ENCODE measurements at regions not wholly inside any gene's neighbourhood (a gene's known extent, or its start where the extent isn't known, plus 50 kb on each side); places are given as distances from the start of the nearest gene placed in this dataset.

DNA sequence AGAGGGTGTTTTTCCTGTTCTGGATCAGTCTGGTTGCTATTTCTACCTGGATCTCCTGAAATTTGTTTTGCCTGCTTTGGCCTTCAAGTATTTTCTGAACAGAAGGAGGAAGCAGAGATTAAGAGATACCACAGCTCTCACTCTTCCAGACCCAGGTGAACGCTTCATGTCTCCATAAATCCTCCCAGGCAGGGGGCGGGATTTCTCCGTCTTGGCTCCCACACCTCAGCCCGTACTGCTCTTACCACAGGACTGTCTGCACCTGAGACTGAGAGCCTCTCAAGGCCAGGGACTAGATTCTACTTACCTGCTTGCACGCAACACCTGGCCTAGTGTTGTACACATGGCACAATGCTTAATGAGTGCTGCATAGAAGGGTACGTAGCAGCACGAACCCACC lies 59.9 kb upstream of the LRPPRC start:
- no peak overlapping the region for H2BK20ac ChIP-seq (ENCODE audit: low read length)
- WGBS, 2 experiments (ENCODE audit: extremely low coverage in 1 of 2, insufficient coverage in 1 of 2, insufficient read length in 1 of 2, insufficient replicate concordance in 2 of 2, low coverage in 1 of 2, low lambda C conversion rate in 2 of 2, missing lambda C conversion rate in 1 of 2) = 88% methylated on average over 7 of the region's 7 CpGs; no CpG with 5 or more reads in 1 of the 2 experiments
- no peaks in the 10 kb centered on the region for H3K23me2 ChIP-seq (ENCODE audit: low read depth, low read length)
- no peak overlapping the region for H2AK5ac ChIP-seq (ENCODE audit: low read depth, low read length)
- no peak overlapping the region for H3K56ac ChIP-seq (replicated peaks; ENCODE audit: insufficient read length, low read depth, low read length)
- H2BK12ac ChIP-seq (ENCODE audit: low read depth, low read length) = 0 out of 2 replicates have a peak overlapping the region, but pooled peaks have one; percentile 30
- H2BK5ac ChIP-seq (ENCODE audit: low read depth, low read length) = peak overlapping the region; percentile 46; the same call in 1 of the 2 replicates
- FAIRE-seq (no peak), DNase-seq (ENCODE audit: low read depth in 1 of 2, low spot score in 2 of 2) (no peak)
- H2BK15ac ChIP-seq (ENCODE audit: low read length) = 0 out of 2 replicates have a peak overlapping the region, but pooled peaks have one; percentile 36
- no peaks in the 10 kb centered on the region; a peak in 3 of 7 replicates for H3K27me3 ChIP-seq (replicated peaks in 1 of 4; ENCODE audit: control insufficient read depth in 3 of 4, extremely low read depth in 1 of 4, insufficient read depth in 3 of 4, low read length in 3 of 4)
- H3K14ac ChIP-seq (ENCODE audit: insufficient read length) = no peak overlapping the region
- TF ChIP-seq SRF (IDR thresholded peaks at IDR 0.05; ENCODE audit: low read depth, low read length) = no peak
- TF ChIP-seq, protein P1, sequence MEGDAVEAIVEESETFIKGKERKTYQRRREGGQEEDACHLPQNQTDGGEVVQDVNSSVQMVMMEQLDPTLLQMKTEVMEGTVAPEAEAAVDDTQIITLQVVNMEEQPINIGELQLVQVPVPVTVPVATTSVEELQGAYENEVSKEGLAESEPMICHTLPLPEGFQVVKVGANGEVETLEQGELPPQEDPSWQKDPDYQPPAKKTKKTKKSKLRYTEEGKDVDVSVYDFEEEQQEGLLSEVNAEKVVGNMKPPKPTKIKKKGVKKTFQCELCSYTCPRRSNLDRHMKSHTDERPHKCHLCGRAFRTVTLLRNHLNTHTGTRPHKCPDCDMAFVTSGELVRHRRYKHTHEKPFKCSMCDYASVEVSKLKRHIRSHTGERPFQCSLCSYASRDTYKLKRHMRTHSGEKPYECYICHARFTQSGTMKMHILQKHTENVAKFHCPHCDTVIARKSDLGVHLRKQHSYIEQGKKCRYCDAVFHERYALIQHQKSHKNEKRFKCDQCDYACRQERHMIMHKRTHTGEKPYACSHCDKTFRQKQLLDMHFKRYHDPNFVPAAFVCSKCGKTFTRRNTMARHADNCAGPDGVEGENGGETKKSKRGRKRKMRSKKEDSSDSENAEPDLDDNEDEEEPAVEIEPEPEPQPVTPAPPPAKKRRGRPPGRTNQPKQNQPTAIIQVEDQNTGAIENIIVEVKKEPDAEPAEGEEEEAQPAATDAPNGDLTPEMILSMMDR (IDR thresholded peaks at IDR 0.05; ENCODE audit: control extremely low read depth in 1 of 3, insufficient read depth in 1 of 3, low read depth in 1 of 3, low read length in 3 of 3) = peak; percentile 10 to 29 (median 14); a peak in 2 of 4 replicates
- TF ChIP-seq RAD21 (IDR thresholded peaks at IDR 0.05 in 1 of 2, conservative IDR thresholded peaks at IDR 0.05 in 1 of 2; ENCODE audit: low read depth in 2 of 2, low read length in 2 of 2) = peak; percentile 27 to 46
- H3K36me3 ChIP-seq (ENCODE audit: control insufficient read depth in 2 of 4, insufficient read depth in 4 of 4, low read length in 3 of 4) = no peaks in the 10 kb centered on the region
- no peak overlapping the region for H4K8ac ChIP-seq (ENCODE audit: extremely low read depth, insufficient read depth, low read length)
- no peaks in the 10 kb centered on the region for H3K79me1 ChIP-seq (ENCODE audit: low read depth, low read length)
- H2AFZ ChIP-seq (ENCODE audit: low read length) = peak overlapping the region; percentile 83
- H3K9me3 ChIP-seq (ENCODE audit: insufficient read depth in 2 of 2, low read depth in 1 of 2, low read length in 1 of 2) = peaks cover 7 to 9% of the 10 kb centered on the region in 2 experiments; a peak in 2 of 4 replicates
- H3K4ac ChIP-seq (replicated peaks; ENCODE audit: insufficient read length, low read depth, low read length) = no peak overlapping the region
- no peaks in the 10 kb centered on the region for H3K79me2 ChIP-seq (ENCODE audit: control insufficient read depth in 1 of 2, insufficient read depth in 2 of 2, low read length in 2 of 2)
- no peak overlapping the region for H3K27ac ChIP-seq (ENCODE audit: low read depth, low read length)
- H4K20me1 ChIP-seq (replicated peaks in 1 of 2; ENCODE audit: control insufficient read depth in 1 of 2, insufficient read depth in 2 of 2, low read length in 2 of 2) = no peaks in the 10 kb centered on the region
- peaks cover 3 to 14% (median 8%) of the 10 kb centered on the region in 4 experiments; a peak in 5 of 7 replicates for H3K4me1 ChIP-seq (replicated peaks in 1 of 4; ENCODE audit: control insufficient read depth in 3 of 4, insufficient read depth in 4 of 4, low read length in 3 of 4)
- H4K91ac ChIP-seq (replicated peaks; ENCODE audit: insufficient read length, low read length) = no peak overlapping the region
- no peak overlapping the region for H2BK120ac ChIP-seq (replicated peaks; ENCODE audit: low read depth, low read length)
- no peak overlapping the region for H3K4me2 ChIP-seq (ENCODE audit: insufficient read depth in 1 of 2, low read depth in 2 of 2, low read length in 2 of 2)
- ChIA-PET POLR2A (ENCODE audit: partially characterized antibody) (interaction anchor here (0.5 kb wide), 1 partner anchor 189 kb away, joined by 5 read pairs; no protein-coding TSS in a partner anchor), CTCF (ENCODE audit: partially characterized antibody) (interaction anchor here (0.9 to 5.3 kb wide), 8 partner anchors 9 to 288 kb away, joined by 3 to 39 read pairs (median 4); no protein-coding TSS in a partner anchor)
- no peak overlapping the region for H3K18ac ChIP-seq (ENCODE audit: extremely low read depth, low read length)
- no peak overlapping the region for H4K5ac ChIP-seq (ENCODE audit: insufficient read length, low read depth, low read length)
- H3K4me3 ChIP-seq (ENCODE audit: extremely low read depth in 1 of 4, insufficient read depth in 2 of 4, low read depth in 3 of 4, low read length in 4 of 4) = no peak overlapping the region
- H3K23ac ChIP-seq (ENCODE audit: insufficient read length) = no peak overlapping the region
- H3K9ac ChIP-seq (replicated peaks in 1 of 4; ENCODE audit: extremely low read depth in 1 of 4, low read depth in 3 of 4, low read length in 3 of 4) = no peak overlapping the region
